HG03520 (cell line): ENCODE measurements at regions not wholly inside any gene's neighbourhood (a gene's known extent, or its start where the extent isn't known, plus 50 kb on each side); places are given as distances from the start of the nearest gene placed in this dataset.

Experiments used
- ATAC-seq: cut with Tn5 transposase; IDR thresholded peaks from one replicate; pipeline ENCODE4 v1.9.1; 2021; ENCODE audit warnings: mild to moderate bottlenecking, moderate library complexity; ENCODE audit not compliant: unreplicated experiment

GRCh38 chr4:130559268-130559667 is 1463.3 kb downstream of the C4orf33 start:
- ATAC-seq: no peak

DNA sequence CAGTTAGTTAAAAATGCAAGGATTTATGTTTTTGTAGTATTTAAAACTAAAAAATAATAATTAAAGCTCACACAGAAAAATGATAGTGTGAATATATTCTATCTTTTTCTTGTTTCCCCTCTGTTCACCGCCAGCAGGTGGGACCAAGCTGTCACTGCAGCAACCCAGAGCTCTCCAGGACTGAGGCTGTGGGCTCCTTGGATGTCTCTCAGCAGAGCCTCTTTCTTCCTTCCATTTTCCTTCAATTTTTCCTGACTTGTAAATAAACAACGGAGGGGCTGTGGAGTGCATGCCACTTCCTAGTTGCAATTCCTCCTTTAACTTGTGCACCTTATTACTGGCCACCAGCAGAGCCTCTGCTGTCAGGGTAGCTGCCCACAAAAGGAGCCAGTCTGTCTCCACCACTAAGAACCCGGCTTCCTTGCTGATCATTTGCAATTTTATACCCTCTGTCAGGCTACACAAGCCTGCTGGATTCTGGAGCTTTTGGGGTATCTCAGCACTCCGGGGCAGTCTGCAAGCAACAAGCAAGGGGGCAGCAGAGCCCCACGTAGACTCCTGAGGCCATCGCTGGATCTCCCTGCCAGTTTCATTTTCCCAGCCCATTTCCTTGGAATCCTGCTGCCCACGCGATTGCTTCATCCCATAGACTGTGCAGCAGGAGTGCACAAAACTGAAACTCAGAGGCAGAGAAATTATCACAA is 1467.4 kb downstream of the C4orf33 start:
- ATAC-seq: no peak

- ATAC-seq: no peak
Measured at GRCh38 chr4:130563889-130564418, 1468.0 kb downstream of the C4orf33 start.

GRCh38 chr4:130568746-130569145 is 1472.8 kb downstream of the C4orf33 start:
- no peak for ATAC-seq

GRCh38 chr4:130573742-130574141 is 1477.8 kb downstream of the C4orf33 start:
- no peak for ATAC-seq

DNA sequence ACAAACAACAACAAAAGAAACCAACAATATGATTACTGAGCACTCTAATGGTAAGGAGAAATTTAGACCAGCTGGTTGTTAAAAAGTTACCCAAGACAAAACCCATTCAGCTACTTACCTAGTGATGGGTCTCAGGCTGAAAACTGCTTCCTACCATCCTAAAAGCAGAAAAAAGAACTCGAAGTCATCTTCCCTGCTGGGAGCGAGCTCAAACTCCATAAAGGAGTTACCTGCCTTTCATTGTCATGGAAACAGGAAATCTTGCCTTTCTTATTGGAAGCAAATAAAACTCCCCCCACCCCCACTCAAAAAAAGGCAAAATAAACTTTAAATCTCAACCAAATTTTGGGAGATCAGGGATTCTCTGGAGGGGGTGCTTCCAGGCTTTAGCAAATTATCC is 1478.3 kb downstream of the C4orf33 start:
- ATAC-seq: no peak

- no peak for ATAC-seq
Measured at GRCh38 chr4:130576218-130576617, 1480.3 kb downstream of the C4orf33 start.

DNA sequence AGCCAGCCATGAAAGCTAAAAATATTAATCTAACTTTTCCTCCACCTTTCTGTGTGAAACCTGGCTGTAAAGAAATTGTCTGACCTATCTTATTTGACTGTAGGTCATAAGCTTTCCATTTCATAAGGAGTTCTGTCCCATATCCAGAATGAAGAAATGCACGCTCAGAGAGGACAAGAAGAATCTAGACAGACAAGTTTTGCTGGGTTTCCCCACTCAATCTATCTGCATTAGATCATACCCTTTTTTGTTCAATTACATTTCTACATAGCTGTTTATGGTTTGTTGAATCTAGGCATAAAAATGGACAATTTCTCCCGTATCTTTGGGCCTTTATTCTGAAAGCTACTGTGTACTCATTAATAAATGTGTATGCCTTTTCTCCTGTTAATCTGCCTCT is 1495.1 kb downstream of the C4orf33 start:
- ATAC-seq: no peak

GRCh38 chr4:130600706-130601105 is 1504.8 kb downstream of the C4orf33 start:
- no peak for ATAC-seq

- no peak for ATAC-seq
Measured at GRCh38 chr4:130603043-130603442, 1507.1 kb downstream of the C4orf33 start.

DNA sequence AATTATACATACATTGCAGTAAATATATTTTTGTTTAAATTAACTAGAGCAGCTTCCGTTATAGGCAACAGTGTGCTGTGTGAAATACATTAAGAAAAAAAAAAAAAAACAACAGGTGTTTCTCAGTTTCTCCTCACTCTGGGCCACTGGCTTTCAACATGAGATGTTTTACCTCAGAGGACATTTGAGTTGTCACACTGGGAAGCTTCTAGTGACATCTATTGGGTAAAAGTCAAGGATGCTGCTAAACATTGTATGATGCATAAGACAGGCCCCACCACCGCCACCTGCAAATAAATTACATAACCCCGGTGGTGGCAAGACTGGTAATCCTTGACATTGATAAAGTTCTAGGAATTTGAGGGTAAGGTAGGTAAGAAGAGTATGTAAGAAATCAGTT is 1512.2 kb downstream of the C4orf33 start:
- no peak for ATAC-seq

DNA sequence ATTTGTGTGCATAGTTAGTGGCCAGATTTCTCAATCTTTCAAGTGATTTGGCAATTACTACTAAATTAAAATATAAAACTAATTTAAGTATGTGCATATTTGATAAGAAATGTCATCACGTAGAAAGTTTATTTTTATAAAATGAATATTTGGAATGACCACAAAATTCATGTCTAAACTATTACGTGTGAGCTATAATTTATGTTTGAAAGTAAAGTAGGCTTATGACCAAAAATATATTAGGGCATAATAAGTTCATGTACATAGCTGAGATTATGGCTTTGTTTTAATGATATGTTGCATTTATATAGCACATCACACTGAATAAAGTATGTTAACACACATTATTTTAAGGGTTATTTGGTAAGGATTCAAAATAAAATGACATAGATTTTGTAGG is 1532.6 kb downstream of the C4orf33 start:
- no peak for ATAC-seq

- no peak for ATAC-seq
Measured at GRCh38 chr4:130632731-130633604, 1537.0 kb downstream of the C4orf33 start.

DNA sequence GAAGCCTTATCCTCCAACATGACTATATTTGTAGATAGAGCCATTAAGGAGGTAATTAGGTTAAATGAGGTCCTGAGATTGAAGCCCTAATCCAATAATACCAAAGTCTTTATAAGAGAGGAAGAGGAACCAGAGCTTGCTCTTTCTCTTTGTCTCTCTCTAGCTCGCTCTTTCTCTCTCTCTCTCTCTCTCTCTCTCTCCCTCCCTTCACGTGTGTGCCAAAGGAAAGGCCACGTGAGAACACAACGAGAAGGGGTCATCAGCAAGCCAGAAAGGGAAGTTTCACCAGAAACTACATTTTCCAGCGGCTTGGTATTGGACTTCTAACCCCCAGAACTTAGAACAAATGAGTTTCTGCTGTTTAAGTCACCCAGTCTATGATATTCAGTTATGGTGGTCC is 1540.5 kb downstream of the C4orf33 start:
- ATAC-seq: no peak

- ATAC-seq: no peak
Measured at GRCh38 chr4:130640592-130640991, 1544.6 kb downstream of the C4orf33 start.

GRCh38 chr4:130646886-130647285 is 1550.9 kb downstream of the C4orf33 start:
- no peak for ATAC-seq

DNA sequence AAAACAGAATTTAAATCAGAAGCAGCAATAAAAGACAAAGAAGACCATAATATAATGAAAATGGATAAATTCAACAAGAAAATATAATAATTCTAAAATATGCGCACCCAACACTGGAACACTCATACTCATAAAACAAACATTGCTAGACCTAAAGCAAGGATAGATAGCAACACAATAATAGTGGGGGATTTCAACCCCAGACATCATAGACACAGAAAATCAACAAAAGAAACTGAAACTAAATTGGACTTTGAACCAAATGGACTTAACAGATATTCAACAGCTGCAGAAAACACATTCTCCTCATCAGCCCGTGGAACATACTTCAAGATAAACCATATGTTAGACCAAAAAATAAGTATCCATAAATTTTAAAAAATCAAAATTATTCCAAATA is 1552.6 kb downstream of the C4orf33 start:
- no peak for ATAC-seq

- ATAC-seq: no peak
Measured at GRCh38 chr4:130653842-130654241, 1557.9 kb downstream of the C4orf33 start.

DNA sequence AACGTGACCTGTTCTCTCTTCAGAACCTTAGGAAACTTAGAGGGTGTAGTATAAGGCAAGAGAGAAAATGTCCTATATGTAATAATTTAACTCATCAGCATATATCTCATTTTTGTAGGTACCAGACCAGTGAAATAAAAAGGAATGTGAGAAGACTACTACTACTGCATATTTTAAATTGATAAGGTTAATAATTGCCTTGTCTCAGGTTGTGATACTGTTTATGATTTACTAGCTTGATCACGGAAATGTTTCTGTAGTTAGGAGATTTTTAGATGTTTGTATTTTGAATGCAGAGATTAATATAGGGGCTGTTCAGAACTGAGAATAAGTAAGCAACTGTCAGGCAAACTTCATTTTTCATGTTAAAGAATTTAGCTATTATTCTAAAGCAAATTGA is 1563.4 kb downstream of the C4orf33 start:
- no peak for ATAC-seq

- ATAC-seq: no peak
Measured at GRCh38 chr4:130668859-130669258, 1572.9 kb downstream of the C4orf33 start.

DNA sequence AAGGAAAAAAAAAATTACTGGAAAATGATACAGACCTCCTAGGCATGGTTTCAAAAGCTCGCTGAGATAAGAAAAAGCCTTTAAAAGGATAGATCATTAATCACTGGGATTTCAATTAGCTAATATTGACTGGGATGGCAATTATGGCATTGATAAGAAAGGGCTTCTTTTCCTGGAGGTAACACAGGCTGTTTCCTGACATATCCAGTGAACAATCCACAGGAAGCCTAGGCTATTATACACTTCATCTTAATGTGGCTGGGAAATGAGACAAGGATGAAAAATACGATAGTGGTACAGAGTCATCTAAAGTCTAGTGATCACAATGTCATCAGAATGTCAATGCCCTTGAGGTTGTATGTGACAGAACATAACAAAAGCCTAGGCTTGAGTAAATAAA is 1579.3 kb downstream of the C4orf33 start:
- ATAC-seq: no peak

DNA sequence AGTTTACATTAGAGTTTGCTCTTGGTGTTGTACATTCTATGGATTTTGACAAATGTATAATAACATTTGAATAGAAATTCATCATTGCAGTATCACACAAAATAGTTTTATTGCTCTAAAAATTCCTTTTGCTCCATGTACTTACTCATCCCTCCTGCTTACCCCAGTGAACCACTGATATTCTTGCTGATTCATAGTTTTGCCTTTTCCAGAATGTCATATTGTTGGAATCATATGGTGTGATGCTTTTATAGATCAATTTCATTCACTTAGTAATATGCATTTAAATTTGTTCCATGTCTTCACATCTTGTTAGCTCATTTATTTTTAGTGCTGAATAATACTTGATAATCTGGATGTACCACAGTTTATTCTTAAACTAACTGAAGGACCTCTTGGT is 1593.2 kb downstream of the C4orf33 start:
- no peak for ATAC-seq
